Caco-2 (cell line): ENCODE measurements at regions not wholly inside any gene's neighbourhood (a gene's known extent, or its start where the extent isn't known, plus 50 kb on each side); places are given as distances from the start of the nearest gene placed in this dataset.

ENCODE experiments used
- BruUV-seq: library from RNA; stranded (reverse); fragments of 400-500 nt; replicated peaks from 2 replicates; lab custom pipeline; 2021; lab: Mats Ljungman, UMichigan
- CTCF ChIA-PET: fragments of 300-600 bp; sonication (Branson Sonifier 250); formaldehyde crosslinking; loops from one replicate; lab custom pipeline; 2022; ENCODE audit warnings: antibody characterized with exemption; lab: Charles Lee
- POLR2A ChIA-PET: fragments of 300-600 bp; sonication (Branson Sonifier 250); formaldehyde crosslinking; loops from one replicate; lab custom pipeline; 2022; ENCODE audit warnings: antibody characterized with exemption; lab: Charles Lee
- DNase-seq, 2 experiments: peaks; one replicate each; pipeline versions ENCODE4 v3.0.0 to v3.0.0-alpha.2; 2020 to 2022
- H3K27me3 ChIP-seq: replicated peaks from 2 replicates; pipeline ENCODE4 v1.6.0; 2011; ENCODE audit warnings: low read length; ENCODE audit not compliant: control insufficient read depth, insufficient read depth
- H3K36me3 ChIP-seq: 2 replicates; pipeline ENCODE4 v1.5.1; 2011; ENCODE audit warnings: low read length; ENCODE audit not compliant: control insufficient read depth, insufficient read depth
- H3K4me1 ChIP-seq: fragments of 250-450 bp; sonication (Bioruptor Pico); 2 replicates; pipeline ENCODE4 v1.5.1; 2020; ENCODE audit warnings: mild to moderate bottlenecking
- H3K4me3 ChIP-seq: 2 replicates; pipeline ENCODE4 v1.5.1; 2011; ENCODE audit warnings: low read depth, mild to moderate bottlenecking, control low read depth, low read length
- H3K9me3 ChIP-seq: fragments of 250-450 bp; sonication (Bioruptor Pico); 2 replicates; pipeline ENCODE4 v1.5.1; 2020; ENCODE audit warnings: mild to moderate bottlenecking, moderate library complexity
- H3K27ac Mint-ChIP-seq: one replicate; pipeline ENCODE4 v1.8.0; 2022; ENCODE audit warnings: mixed read lengths; ENCODE audit not compliant: unreplicated experiment
- H3K27me3 Mint-ChIP-seq: one replicate; pipeline ENCODE4 v1.8.0; 2022; ENCODE audit warnings: mixed read lengths; ENCODE audit not compliant: insufficient read depth, unreplicated experiment
- H3K36me3 Mint-ChIP-seq: one replicate; pipeline ENCODE4 v1.8.0; 2022; ENCODE audit warnings: mild to moderate bottlenecking, mixed read lengths; ENCODE audit not compliant: insufficient read depth, unreplicated experiment
- H3K4me1 Mint-ChIP-seq: one replicate; pipeline ENCODE4 v1.8.0; 2022; ENCODE audit warnings: low read depth, mixed read lengths; ENCODE audit not compliant: unreplicated experiment
- H3K4me3 Mint-ChIP-seq: one replicate; pipeline ENCODE4 v1.8.0; 2022; ENCODE audit warnings: mild to moderate bottlenecking, moderate library complexity, mixed read lengths; ENCODE audit not compliant: unreplicated experiment
- H3K9me3 Mint-ChIP-seq: one replicate; pipeline ENCODE4 v1.8.0; 2022; ENCODE audit warnings: mixed read lengths; ENCODE audit not compliant: unreplicated experiment
- intact Hi-C: fragments of 100-400 bp; cut with micrococcal nuclease; formaldehyde crosslinking; loops from one replicate; pipeline ENCODE4 v1.10.0; 2022; ENCODE audit not compliant: unreplicated experiment
- TF ChIP-seq, protein P1 (sequence below), 2 experiments: fragments of 200-600 bp in 1 of 2; IDR thresholded peaks; 1 replicate in 1 of 2; 2 replicates in 1 of 2; pipeline versions ENCODE4 v1.5.1 to v1.8.0; 2011 to 2022; ENCODE audit warnings: antibody characterized with exemption in 1 of 2, control low read depth in 1 of 2, inconsistent platforms in 1 of 2, low read depth in 1 of 2, low read length in 1 of 2, mild to moderate bottlenecking in 1 of 2, moderate library complexity in 1 of 2; ENCODE audit not compliant: insufficient read depth in 1 of 2, severe bottlenecking in 1 of 2, unreplicated experiment in 1 of 2

DNA sequence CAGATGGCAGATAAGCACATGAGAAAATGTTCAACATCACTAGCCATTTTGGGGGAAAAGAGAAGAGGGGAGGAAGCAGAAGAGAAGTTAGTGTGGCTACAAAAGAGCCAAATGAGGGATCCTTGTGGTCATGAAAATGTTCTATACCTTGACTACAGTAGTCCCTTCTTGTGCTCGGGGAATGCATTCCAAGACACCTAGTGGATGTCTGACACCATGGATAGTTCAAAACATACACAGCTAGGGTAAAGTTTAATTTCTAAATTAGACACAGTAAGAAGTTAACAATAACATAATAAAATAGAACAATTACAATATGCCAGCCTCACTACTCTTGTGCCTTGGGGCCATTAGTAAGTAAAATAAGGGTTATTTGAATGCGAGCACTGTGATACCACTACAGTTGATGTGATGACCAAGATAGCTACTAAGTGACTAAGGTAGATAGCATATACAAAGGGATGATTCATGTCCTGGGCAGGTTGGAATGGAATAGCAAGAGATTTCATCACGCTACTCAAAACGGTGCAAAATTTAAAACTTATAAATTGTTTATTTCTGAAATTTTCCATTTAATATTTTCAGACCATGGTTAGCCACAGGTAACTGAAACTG is 344.1 kb downstream of the NR2F1-AS1 start:
- CTCF ChIA-PET, result no interaction called here
- Mint-ChIP-seq H3K36me3 (no peaks in the 10 kb centered on the region), H3K9me3 (no peaks in the 10 kb centered on the region), H3K4me1 (no peaks in the 10 kb centered on the region), H3K27ac (no peak overlapping the region), H3K27me3 (no peaks in the 10 kb centered on the region), H3K4me3 (no peak overlapping the region)
- TF ChIP-seq, protein P1, sequence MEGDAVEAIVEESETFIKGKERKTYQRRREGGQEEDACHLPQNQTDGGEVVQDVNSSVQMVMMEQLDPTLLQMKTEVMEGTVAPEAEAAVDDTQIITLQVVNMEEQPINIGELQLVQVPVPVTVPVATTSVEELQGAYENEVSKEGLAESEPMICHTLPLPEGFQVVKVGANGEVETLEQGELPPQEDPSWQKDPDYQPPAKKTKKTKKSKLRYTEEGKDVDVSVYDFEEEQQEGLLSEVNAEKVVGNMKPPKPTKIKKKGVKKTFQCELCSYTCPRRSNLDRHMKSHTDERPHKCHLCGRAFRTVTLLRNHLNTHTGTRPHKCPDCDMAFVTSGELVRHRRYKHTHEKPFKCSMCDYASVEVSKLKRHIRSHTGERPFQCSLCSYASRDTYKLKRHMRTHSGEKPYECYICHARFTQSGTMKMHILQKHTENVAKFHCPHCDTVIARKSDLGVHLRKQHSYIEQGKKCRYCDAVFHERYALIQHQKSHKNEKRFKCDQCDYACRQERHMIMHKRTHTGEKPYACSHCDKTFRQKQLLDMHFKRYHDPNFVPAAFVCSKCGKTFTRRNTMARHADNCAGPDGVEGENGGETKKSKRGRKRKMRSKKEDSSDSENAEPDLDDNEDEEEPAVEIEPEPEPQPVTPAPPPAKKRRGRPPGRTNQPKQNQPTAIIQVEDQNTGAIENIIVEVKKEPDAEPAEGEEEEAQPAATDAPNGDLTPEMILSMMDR (IDR thresholded peaks at IDR 0.05; ENCODE audit: insufficient read depth in 1 of 2, low read depth in 1 of 2, low read length in 1 of 2, severe bottlenecking in 1 of 2, unreplicated experiment in 1 of 2), result no peak
- POLR2A ChIA-PET, result no interaction called here
- H3K27me3 ChIP-seq, result no peaks in the 10 kb centered on the region
- intact Hi-C loops, result no loop called here
- no peaks in the 10 kb centered on the region for H3K9me3 ChIP-seq
- H3K4me1 ChIP-seq, result no peaks in the 10 kb centered on the region
- H3K4me3 ChIP-seq, result no peak overlapping the region
- no peak for DNase-seq
- no TSS peak for BruUV-seq
- H3K36me3 ChIP-seq, result no peaks in the 10 kb centered on the region

DNA sequence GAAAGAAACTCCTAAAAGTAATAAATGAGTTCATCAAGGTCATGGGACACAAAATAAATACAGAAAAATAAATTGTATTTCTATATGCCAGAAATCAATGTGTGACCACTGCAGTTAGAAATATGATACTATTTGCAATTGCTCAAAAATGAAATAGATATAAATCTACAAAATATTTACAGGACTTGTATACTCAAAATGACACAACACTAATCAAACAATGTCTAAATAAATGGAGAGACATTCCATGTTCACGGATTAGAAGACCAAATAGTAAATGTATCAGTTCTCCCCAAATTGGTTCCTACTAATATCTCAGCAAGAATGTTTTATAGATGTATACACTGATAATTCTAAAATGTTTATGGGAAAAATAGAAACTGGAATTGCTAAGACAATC is 345.3 kb downstream of the NR2F1-AS1 start:
- TF ChIP-seq, protein P1 (IDR thresholded peaks at IDR 0.05; ENCODE audit: insufficient read depth in 1 of 2, low read depth in 1 of 2, low read length in 1 of 2, severe bottlenecking in 1 of 2, unreplicated experiment in 1 of 2), result no peak
- Histone ChIP-seq H3K36me3 (no peaks in the 10 kb centered on the region), H3K4me1 (no peaks in the 10 kb centered on the region), H3K4me3 (no peak overlapping the region), H3K27me3 (no peaks in the 10 kb centered on the region), H3K9me3 (no peaks in the 10 kb centered on the region)
- ChIA-PET POLR2A (no interaction called here), CTCF (no interaction called here)
- intact Hi-C loops, result no loop called here
- DNase-seq, result no peak
- no peaks in the 10 kb centered on the region for H3K4me1 Mint-ChIP-seq
- H3K4me3 Mint-ChIP-seq, result no peak overlapping the region
- no peak overlapping the region for H3K27ac Mint-ChIP-seq
- H3K27me3 Mint-ChIP-seq, result no peaks in the 10 kb centered on the region
- H3K9me3 Mint-ChIP-seq, result no peaks in the 10 kb centered on the region
- no peaks in the 10 kb centered on the region for H3K36me3 Mint-ChIP-seq
- no TSS peak for BruUV-seq

DNA sequence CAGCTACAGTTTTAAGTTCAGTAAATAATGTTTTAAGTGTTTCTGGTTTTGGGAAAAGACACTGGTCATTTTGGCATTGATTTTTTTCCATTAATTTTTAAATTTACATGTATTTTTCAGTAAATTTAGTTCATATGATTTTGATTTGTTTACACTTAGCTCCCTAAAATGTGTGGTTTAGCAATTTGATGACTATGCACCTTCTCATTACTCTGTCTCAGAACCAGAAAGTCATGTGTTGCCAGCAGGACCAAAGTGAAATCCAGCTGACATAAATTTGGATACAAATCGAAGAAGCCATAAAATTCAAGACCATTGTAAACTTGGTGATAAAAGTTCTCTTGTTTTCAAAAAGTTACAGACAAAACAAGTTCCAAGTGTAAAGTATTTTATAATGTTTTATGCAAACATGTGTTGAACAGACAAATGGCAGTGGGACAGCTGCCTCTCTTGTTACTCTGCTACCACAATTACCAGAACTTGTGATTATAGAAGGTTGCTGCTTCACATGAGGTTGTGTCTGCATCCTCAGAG is 354.8 kb downstream of the NR2F1-AS1 start:
- Mint-ChIP-seq H3K4me3 (no peak overlapping the region), H3K27me3 (no peaks in the 10 kb centered on the region), H3K36me3 (no peaks in the 10 kb centered on the region), H3K9me3 (no peaks in the 10 kb centered on the region), H3K4me1 (no peaks in the 10 kb centered on the region), H3K27ac (no peak overlapping the region)
- Histone ChIP-seq H3K4me1 (no peaks in the 10 kb centered on the region), H3K36me3 (no peaks in the 10 kb centered on the region), H3K27me3 (no peaks in the 10 kb centered on the region), H3K9me3 (no peaks in the 10 kb centered on the region; the same call in 1 of the 2 replicates), H3K4me3 (no peak overlapping the region)
- ChIA-PET POLR2A (no interaction called here), CTCF (no interaction called here)
- no peak for DNase-seq
- no TSS peak for BruUV-seq
- intact Hi-C loops, result no loop called here
- TF ChIP-seq, protein P1 (IDR thresholded peaks at IDR 0.05; ENCODE audit: insufficient read depth in 1 of 2, low read depth in 1 of 2, low read length in 1 of 2, severe bottlenecking in 1 of 2, unreplicated experiment in 1 of 2), result no peak
